ENCODE measurements at regions not wholly inside any gene's neighbourhood (a gene's known extent, or its start where the extent isn't known, plus 50 kb on each side); places are given as distances from the start of the nearest gene placed in this dataset.

DNA sequence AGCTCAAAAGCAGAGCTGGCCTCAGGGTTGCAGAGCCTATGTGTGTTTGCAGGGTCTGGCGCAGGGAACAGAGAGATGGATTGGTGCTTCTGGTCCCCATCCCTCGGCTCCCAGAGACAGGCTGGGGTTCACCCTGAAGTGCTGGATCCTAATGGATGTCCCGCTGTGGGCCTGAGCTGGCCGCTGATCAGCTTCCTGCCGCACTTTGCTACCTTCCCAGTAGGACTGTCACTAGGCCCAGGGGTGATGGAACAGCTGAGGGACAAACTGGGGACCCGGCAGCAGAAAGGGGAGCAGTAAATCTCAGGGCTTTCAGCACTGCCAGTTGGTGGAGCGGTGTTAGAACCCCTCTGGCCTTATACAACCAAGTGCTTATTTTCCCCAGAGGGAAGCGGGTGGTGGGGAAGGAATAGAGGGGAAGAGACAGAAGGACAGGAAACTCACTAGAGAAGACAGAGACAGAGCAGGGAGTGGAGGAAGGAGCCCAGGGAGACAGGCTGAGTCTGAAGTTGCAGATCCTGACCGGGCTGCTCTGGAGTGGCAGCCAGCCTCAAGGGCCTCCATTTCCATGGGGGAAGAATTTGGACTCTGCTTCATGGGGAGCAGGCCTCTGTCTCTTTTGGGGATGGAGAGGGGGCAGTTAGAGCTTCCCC, 78.6 kb downstream of the MRM1 start:
- H3K9ac ChIP-seq (ENCODE audit: low read length in 3 of 3): no peak overlapping the region
- DNase-seq (no peak), FAIRE-seq (no peak)
- H3K27ac ChIP-seq (ENCODE audit: low read depth in 2 of 2, low read length in 2 of 2): no peak overlapping the region
- no peak overlapping the region for H3K4me3 ChIP-seq (ENCODE audit: low read length in 3 of 3)
- no peaks in the 10 kb centered on the region for H3K36me3 ChIP-seq (ENCODE audit: control insufficient read depth in 2 of 3, insufficient read depth in 3 of 3, low read length in 3 of 3)
- intact Hi-C loops (cut with DNase I): no loop called here
- no peaks in the 10 kb centered on the region for H3K27me3 ChIP-seq (ENCODE audit: control insufficient read depth, insufficient read depth, low read length)
- H3K4me1 ChIP-seq (ENCODE audit: control insufficient read depth in 2 of 3, insufficient read depth in 2 of 3, low read depth in 1 of 3, low read length in 3 of 3): no peaks in the 10 kb centered on the region
- no peaks in the 10 kb centered on the region for H3K9me3 ChIP-seq (ENCODE audit: control insufficient read depth in 2 of 3, insufficient read depth in 1 of 3, low read length in 3 of 3)
- no peak for TF ChIP-seq CTCF (IDR thresholded peaks at IDR 0.05; ENCODE audit: borderline replicate concordance, extremely low read depth, insufficient read depth)

DNA sequence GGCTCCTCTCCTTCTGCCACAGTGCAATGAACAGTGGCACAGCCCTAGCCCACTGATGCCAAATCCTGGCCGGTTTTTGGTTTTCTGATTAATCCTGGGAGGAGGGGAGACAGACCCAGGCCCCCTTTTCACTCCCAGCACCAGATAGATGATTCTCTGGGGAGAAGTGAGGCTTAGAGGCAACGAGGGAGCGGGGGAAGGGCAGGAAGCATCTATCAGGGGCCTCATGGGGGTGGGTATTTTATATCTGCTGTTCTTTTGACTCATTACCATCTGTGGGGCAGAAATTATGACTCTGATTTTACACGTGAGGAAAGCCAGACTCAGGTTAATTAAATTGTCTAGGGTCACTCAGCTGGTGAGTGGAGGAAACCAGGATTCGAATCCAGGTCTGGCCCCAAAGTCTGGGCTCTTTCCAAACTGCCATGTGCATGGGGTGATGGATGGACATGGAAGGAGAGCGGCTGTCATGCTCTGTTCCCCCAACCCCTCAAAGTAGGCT, 79.4 kb downstream of the MRM1 start:
- no peaks in the 10 kb centered on the region for H3K4me1 ChIP-seq (ENCODE audit: control insufficient read depth in 2 of 3, insufficient read depth in 2 of 3, low read depth in 1 of 3, low read length in 3 of 3)
- no peaks in the 10 kb centered on the region for H3K9me3 ChIP-seq (ENCODE audit: control insufficient read depth in 2 of 3, insufficient read depth in 1 of 3, low read length in 3 of 3)
- FAIRE-seq (no peak), DNase-seq (no peak)
- no peak for TF ChIP-seq CTCF (IDR thresholded peaks at IDR 0.05; ENCODE audit: borderline replicate concordance, extremely low read depth, insufficient read depth)
- no peaks in the 10 kb centered on the region for H3K27me3 ChIP-seq (ENCODE audit: control insufficient read depth, insufficient read depth, low read length)
- no peak overlapping the region for H3K9ac ChIP-seq (ENCODE audit: low read length in 3 of 3)
- H3K27ac ChIP-seq (ENCODE audit: low read depth in 2 of 2, low read length in 2 of 2): no peak overlapping the region
- H3K4me3 ChIP-seq (ENCODE audit: low read length in 3 of 3): no peak overlapping the region
- intact Hi-C loops (cut with DNase I): no loop called here
- no peaks in the 10 kb centered on the region for H3K36me3 ChIP-seq (ENCODE audit: control insufficient read depth in 2 of 3, insufficient read depth in 3 of 3, low read length in 3 of 3)

DNA sequence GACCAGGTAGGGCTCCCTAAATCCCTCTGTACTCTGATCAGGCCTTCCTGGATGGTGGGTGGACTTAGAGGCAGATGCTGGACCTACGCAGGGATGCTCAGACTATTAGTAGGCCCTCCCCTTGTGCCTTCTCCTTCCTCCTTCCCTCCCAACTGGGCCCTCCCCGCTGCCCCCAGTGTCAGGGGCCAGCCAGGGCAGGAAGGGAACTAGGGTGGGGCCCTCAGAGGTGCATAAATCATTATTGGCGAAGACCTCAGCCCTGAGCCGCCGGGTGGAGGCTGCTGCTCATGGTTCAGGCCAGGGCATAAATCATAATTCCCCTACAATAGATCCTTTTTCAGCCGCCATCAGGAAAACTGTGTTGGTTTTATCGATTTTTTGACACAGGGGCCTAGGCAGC, 81.4 kb downstream of the MRM1 start:
- TF ChIP-seq CTCF (IDR thresholded peaks at IDR 0.05; ENCODE audit: borderline replicate concordance, extremely low read depth, insufficient read depth): no peak
- intact Hi-C loops (cut with DNase I): no loop called here
- Histone ChIP-seq H3K4me1 (ENCODE audit: control insufficient read depth in 2 of 3, insufficient read depth in 2 of 3, low read depth in 1 of 3, low read length in 3 of 3) (no peaks in the 10 kb centered on the region), H3K27me3 (ENCODE audit: control insufficient read depth, insufficient read depth, low read length) (no peaks in the 10 kb centered on the region), H3K36me3 (ENCODE audit: control insufficient read depth in 2 of 3, insufficient read depth in 3 of 3, low read length in 3 of 3) (no peaks in the 10 kb centered on the region), H3K27ac (ENCODE audit: low read depth in 2 of 2, low read length in 2 of 2) (no peak overlapping the region), H3K4me3 (ENCODE audit: low read length in 3 of 3) (no peak overlapping the region), H3K9me3 (ENCODE audit: control insufficient read depth in 2 of 3, insufficient read depth in 1 of 3, low read length in 3 of 3) (no peaks in the 10 kb centered on the region), H3K9ac (ENCODE audit: low read length in 3 of 3) (no peak overlapping the region)
- FAIRE-seq: no peak
- DNase-seq: no peak

DNA sequence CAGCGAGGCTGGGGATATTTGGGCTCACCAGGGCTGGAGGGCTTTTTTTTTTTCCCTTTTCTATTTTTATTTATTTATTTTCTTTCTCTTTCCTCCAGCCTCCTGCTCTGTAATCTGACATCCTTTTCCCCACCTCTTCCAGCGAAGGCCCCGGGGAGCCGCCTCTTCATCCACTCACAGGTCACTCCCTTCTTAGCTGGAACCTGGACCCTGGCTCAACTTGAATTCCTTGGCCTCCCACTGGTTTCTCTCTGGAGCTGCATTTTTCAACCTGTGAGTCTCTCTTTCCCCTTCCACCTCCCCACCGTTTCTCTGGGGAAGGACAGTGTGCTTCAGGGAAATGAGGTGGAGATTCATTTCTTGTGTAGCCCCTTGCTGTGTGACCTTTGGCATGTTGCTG, 82.0 kb downstream of the MRM1 start:
- H3K4me1 ChIP-seq (ENCODE audit: control insufficient read depth in 2 of 3, insufficient read depth in 2 of 3, low read depth in 1 of 3, low read length in 3 of 3): no peaks in the 10 kb centered on the region
- H3K9ac ChIP-seq (ENCODE audit: low read length in 3 of 3): no peak overlapping the region
- DNase-seq (no peak), FAIRE-seq (no peak)
- H3K9me3 ChIP-seq (ENCODE audit: control insufficient read depth in 2 of 3, insufficient read depth in 1 of 3, low read length in 3 of 3): no peaks in the 10 kb centered on the region
- TF ChIP-seq CTCF (IDR thresholded peaks at IDR 0.05; ENCODE audit: borderline replicate concordance, extremely low read depth, insufficient read depth): no peak
- H3K4me3 ChIP-seq (ENCODE audit: low read length in 3 of 3): no peak overlapping the region
- H3K27ac ChIP-seq (ENCODE audit: low read depth in 2 of 2, low read length in 2 of 2): no peak overlapping the region
- intact Hi-C loops (cut with DNase I): no loop called here
- H3K36me3 ChIP-seq (ENCODE audit: control insufficient read depth in 2 of 3, insufficient read depth in 3 of 3, low read length in 3 of 3): no peaks in the 10 kb centered on the region
- H3K27me3 ChIP-seq (ENCODE audit: control insufficient read depth, insufficient read depth, low read length): no peaks in the 10 kb centered on the region

Data from kidney (tissue), 13 donors.